DND-41 (cell line): ENCODE measurements at regions not wholly inside any gene's neighbourhood (a gene's known extent, or its start where the extent isn't known, plus 50 kb on each side); places are given as distances from the start of the nearest gene placed in this dataset.

ENCODE experiments used
- EZH2 ChIP-seq: IDR thresholded peaks from 3 replicates; pipeline ENCODE4 v1.6.1; 2012; ENCODE audit warnings: borderline replicate concordance, low read depth, mild to moderate bottlenecking, moderate library complexity, low read length, inconsistent platforms; ENCODE audit not compliant: severe bottlenecking
- TF ChIP-seq, protein P1 (sequence below): IDR thresholded peaks from 2 replicates; pipeline ENCODE4 v1.5.1; 2012; ENCODE audit warnings: borderline replicate concordance, low read length, moderate library complexity, mild to moderate bottlenecking; ENCODE audit not compliant: poor library complexity, severe bottlenecking; ENCODE audit errors: extremely low read depth

DNA sequence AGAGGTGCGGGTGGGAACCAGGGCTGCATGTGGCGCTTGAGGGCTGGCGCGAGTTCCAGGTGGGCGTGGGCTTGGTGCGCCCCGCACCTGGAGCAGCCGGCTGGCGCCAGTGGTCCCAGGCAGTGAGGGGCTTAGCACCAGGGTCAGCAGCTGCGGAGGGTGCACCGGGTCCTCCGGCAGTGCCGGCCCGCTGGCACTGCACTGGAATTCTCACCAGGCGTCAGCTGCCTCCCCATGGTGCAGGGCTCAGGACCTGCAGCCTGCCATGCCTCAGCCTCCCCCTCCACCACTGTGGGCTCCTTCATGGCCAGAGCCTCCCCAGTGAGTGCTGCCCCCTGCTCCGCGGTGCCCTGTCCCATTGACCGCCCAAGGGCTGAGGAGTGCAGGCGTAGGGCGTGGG lies 174.0 kb downstream of the ADAM29 start:
- TF ChIP-seq, protein P1, sequence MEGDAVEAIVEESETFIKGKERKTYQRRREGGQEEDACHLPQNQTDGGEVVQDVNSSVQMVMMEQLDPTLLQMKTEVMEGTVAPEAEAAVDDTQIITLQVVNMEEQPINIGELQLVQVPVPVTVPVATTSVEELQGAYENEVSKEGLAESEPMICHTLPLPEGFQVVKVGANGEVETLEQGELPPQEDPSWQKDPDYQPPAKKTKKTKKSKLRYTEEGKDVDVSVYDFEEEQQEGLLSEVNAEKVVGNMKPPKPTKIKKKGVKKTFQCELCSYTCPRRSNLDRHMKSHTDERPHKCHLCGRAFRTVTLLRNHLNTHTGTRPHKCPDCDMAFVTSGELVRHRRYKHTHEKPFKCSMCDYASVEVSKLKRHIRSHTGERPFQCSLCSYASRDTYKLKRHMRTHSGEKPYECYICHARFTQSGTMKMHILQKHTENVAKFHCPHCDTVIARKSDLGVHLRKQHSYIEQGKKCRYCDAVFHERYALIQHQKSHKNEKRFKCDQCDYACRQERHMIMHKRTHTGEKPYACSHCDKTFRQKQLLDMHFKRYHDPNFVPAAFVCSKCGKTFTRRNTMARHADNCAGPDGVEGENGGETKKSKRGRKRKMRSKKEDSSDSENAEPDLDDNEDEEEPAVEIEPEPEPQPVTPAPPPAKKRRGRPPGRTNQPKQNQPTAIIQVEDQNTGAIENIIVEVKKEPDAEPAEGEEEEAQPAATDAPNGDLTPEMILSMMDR: no peak
- TF ChIP-seq EZH2: no peak
